ENCODE measurements at regions not wholly inside any gene's neighbourhood (a gene's known extent, or its start where the extent isn't known, plus 50 kb on each side); places are given as distances from the start of the nearest gene placed in this dataset.

- H3K4me3 ChIP-seq (replicated peaks in 1 of 3; ENCODE audit: insufficient read depth in 1 of 3, low read depth in 1 of 3, low read length in 3 of 3), result no peak overlapping the region
- H3K27ac ChIP-seq (ENCODE audit: insufficient read depth, low read depth, low read length), result no peak overlapping the region
- FAIRE-seq, result no peak
- CTCF ChIA-PET, result no interaction called here
- no peaks in the 10 kb centered on the region for H3K27me3 ChIP-seq (ENCODE audit: control insufficient read depth in 2 of 2, insufficient read depth in 2 of 2, low read length in 2 of 2)
- H3K9me3 ChIP-seq (replicated peaks; ENCODE audit: control insufficient read depth, insufficient read depth, low read length), result peaks cover 7% of the 10 kb centered on the region
- POLR2A ChIA-PET, result no interaction called here
- H3K36me3 ChIP-seq (ENCODE audit: control insufficient read depth in 2 of 2, extremely low read depth in 1 of 2, insufficient read depth in 2 of 2, low read length in 2 of 2), result no peaks in the 10 kb centered on the region
- no peak for DNase-seq (ENCODE audit: low read depth, low spot score)
- no peaks in the 10 kb centered on the region for H3K9me1 ChIP-seq (replicated peaks; ENCODE audit: control insufficient read depth, extremely low read depth, insufficient read depth, low read length)
- no peak overlapping the region for H3K9ac ChIP-seq (replicated peaks; ENCODE audit: extremely low read depth, insufficient read depth, low read length)
- no TSS peak for BruUV-seq (replicated peaks)
- H2AFZ ChIP-seq (ENCODE audit: low read depth, low read length), result no peak overlapping the region
- dilution Hi-C loops (cut with MboI; ENCODE audit: extremely low pct_ligation_motif_present, low sequenced_read_pairs), result no loop called here
- H3K79me2 ChIP-seq (ENCODE audit: control insufficient read depth, insufficient read depth, low read length), result no peaks in the 10 kb centered on the region
- TF ChIP-seq POLR2A (IDR thresholded peaks at IDR 0.05; ENCODE audit: low read depth, low read length) (no peak), JUN (IDR thresholded peaks at IDR 0.05; ENCODE audit: borderline replicate concordance, insufficient read depth, insufficient read length, low read depth) (no peak), POLR2AphosphoS5 (IDR thresholded peaks at IDR 0.05; ENCODE audit: insufficient read depth, low read depth, low read length) (no peak), GATA2 (IDR thresholded peaks at IDR 0.05; ENCODE audit: insufficient read depth, insufficient read length, low read depth, low read length) (no peak), MAX (IDR thresholded peaks at IDR 0.05; ENCODE audit: insufficient read depth, insufficient read length) (no peak), MYC (IDR thresholded peaks at IDR 0.05; ENCODE audit: low read depth, low read length) (no peak), FOS (IDR thresholded peaks at IDR 0.05; ENCODE audit: borderline replicate concordance, insufficient read depth, low read length) (no peak), EZH2 (IDR thresholded peaks at IDR 0.05; ENCODE audit: borderline replicate concordance, low read depth, low read length, severe bottlenecking) (no peak), CTCF (IDR thresholded peaks at IDR 0.05; ENCODE audit: extremely low read depth in 1 of 2, insufficient read depth in 1 of 2, low read depth in 1 of 2, low read length in 2 of 2) (no peak)
- H3K4me2 ChIP-seq (ENCODE audit: insufficient read depth, low read length), result no peak overlapping the region
- no peaks in the 10 kb centered on the region for H3K4me1 ChIP-seq (ENCODE audit: control insufficient read depth, extremely low read depth, insufficient read depth, low read length)
- intact Hi-C loops (cut with micrococcal nuclease), result no loop called here
- H4K20me1 ChIP-seq (replicated peaks; ENCODE audit: control insufficient read depth, extremely low read depth, insufficient read depth, low read length), result no peaks in the 10 kb centered on the region
Observed at GRCh38 chr12:126905752-126906151, 1361.2 kb upstream of the TMEM132C start.

All from endothelial cell of umbilical vein (primary cell).